ENCODE measurements at regions not wholly inside any gene's neighbourhood (a gene's known extent, or its start where the extent isn't known, plus 50 kb on each side); places are given as distances from the start of the nearest gene placed in this dataset.

DNA sequence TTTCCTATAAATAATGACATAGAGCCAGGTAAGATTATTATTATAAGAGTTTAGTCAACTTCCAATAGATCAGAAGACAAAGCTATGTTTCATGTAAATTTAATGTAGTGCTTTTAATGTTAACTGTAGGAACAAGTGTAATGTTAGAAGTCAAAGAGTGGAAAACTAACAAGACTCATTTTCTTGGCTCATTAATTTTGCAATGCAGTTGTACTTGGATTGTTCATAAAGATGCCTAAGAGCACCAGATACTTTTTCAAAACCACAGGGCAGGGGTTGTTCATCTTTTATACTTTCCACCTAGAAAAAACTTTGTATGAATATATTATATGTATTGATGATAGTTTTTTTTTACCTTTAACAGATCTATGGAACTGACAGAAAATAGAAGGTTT, 1705.3 kb upstream of the CDH9 start:
- TF ChIP-seq, protein P1, sequence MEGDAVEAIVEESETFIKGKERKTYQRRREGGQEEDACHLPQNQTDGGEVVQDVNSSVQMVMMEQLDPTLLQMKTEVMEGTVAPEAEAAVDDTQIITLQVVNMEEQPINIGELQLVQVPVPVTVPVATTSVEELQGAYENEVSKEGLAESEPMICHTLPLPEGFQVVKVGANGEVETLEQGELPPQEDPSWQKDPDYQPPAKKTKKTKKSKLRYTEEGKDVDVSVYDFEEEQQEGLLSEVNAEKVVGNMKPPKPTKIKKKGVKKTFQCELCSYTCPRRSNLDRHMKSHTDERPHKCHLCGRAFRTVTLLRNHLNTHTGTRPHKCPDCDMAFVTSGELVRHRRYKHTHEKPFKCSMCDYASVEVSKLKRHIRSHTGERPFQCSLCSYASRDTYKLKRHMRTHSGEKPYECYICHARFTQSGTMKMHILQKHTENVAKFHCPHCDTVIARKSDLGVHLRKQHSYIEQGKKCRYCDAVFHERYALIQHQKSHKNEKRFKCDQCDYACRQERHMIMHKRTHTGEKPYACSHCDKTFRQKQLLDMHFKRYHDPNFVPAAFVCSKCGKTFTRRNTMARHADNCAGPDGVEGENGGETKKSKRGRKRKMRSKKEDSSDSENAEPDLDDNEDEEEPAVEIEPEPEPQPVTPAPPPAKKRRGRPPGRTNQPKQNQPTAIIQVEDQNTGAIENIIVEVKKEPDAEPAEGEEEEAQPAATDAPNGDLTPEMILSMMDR (IDR thresholded peaks at IDR 0.05), result no peak
- TF ChIP-seq POLR2AphosphoS5 (IDR thresholded peaks at IDR 0.05), result no peak

Measured in prostate gland (tissue), 2 donors.